NCI-H226 (cell line): ENCODE measurements at regions not wholly inside any gene's neighbourhood (a gene's known extent, or its start where the extent isn't known, plus 50 kb on each side); places are given as distances from the start of the nearest gene placed in this dataset.

Source experiments
- DNase-seq: peaks from one replicate; pipeline ENCODE4 v3.0.0-alpha.2; 2015

DNA sequence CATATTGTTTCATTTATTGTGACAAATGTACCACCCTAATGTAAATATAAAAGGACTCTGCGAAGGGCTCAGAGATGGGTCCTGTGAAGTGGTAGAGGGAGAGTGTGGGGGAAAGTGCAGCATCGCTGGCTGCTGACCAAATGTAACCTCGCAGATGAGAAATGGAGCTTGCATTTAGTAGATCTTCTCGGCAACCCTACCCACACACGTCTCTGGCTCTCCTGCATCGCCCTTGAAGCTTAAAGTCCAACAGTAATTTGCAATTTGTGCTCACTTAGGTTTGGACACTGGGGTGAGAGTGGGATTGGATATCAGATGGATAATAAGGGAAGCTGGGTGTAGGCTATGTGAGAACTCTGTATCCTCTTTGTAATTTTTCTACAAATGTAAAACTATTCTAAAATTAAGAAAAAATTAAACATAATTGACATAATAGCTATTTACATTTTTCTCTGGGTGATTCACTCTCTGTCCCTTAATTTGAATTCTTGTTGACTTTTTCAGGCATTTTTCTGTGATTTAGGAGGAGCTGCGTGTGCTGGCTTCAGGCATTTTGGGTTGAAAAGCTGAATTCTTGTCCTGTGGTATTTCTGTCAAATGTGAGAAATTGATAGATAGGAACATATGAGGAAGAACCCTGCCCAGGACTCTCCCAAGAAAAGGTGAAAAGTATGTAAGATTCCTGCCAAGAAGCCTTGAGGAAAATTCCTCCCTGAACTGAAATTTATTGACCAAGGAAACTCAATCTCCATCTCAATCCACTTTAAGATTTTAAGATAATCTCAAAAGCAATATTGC lies 524.7 kb upstream of the MCTP2 start:
- no peak for DNase-seq

DNA sequence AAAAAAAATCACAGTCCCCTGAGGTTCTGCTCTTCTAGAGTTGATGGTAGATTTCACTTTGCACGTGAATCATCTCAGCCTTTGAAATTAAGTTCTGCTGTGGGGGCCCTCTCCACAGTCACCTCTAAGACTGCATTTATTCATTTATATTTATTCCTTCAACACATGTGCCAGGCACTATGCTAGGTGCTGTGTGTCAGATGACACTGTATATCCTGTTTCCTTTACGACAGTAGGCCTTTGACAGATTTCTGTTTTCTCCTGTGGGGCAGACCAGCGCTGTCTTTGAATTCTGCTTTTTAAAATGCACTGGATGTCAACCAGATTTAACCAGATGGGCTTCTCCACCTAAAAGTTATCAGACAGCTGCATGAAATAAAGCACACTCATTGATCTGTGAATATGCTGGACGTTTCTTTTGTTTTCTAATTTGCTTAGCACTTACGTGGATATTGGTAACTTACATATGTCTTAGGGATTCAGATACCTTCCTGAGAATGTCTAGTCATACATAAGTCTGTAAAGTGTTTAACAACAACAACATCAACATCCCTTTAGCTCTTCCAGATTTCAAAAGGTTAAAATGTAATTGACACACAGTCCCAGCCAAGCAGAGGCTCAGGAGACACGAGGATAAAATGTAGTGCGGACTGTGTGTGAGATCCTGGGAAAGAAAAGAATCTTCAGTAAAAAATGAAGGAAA lies 525.5 kb upstream of the MCTP2 start:
- DNase-seq: no peak

DNA sequence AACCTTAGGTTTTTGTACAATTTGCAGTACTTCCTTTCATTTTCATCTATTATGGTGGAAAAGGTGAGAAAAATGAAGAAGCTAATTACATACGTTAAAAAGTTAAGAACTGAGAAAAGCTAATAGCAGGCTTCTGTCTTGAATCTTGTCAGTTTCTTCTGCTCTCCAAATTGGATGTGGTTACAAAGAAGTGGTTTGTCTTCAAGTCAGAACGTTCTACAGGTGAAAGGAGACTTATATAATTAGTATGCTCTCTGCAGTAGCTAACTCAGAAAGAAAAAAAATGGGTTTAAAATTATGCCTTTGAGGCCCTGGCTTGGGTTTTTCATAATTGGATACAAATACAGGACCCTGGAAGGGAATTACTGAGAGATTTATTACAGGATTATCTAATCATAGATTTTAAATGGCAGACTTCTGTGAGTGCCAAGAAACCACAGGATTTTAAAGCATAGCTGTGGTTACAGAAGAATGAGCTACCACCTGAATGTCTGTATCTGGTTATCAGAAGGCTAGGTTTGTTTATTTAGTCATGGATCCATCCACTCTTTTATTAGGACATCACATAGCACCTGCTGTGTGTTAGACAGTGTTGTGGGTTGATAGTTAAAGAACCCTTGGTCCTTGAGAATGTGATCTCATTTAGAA lies 528.1 kb upstream of the MCTP2 start:
- no peak for DNase-seq

DNA sequence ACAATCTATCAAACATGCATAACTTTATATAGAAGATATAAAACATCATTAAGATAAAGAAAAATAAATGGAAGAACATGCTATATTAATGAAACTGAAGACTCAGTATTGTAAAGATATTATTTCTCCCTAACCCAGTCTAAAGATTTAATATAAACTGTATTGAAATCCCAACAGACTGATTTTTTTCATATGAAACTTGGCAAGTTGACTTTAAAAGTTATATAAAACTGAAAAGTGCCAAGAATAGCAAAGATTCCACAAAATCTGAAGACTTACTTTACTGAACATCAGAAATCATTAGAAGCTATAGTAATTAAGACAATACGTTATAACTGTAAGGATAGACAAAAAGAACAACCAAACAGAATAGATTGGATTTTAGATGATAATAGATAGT lies 531.3 kb upstream of the MCTP2 start:
- DNase-seq: no peak

DNA sequence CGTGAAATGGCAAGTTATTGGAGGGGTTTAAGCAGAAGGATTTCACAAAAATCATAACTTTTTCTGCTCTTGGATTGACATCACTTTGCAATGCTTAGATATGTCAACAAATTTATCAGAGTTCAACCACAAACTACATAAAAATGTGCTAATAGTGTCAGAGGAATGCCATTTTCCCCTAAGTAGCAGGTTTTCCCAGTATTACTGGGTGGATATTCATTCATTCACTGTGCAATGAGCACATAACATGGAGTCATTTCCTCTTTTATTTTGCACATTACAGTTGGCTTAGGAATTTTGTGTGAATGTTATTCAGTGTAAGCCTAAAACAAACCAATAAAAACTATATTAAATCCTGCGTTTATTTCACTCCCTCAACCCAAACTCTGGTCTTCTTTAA lies 537.3 kb upstream of the MCTP2 start:
- DNase-seq: no peak

- DNase-seq: no peak
Measured at GRCh38 chr15:93683651-93684050, 547.7 kb upstream of the MCTP2 start.

DNA sequence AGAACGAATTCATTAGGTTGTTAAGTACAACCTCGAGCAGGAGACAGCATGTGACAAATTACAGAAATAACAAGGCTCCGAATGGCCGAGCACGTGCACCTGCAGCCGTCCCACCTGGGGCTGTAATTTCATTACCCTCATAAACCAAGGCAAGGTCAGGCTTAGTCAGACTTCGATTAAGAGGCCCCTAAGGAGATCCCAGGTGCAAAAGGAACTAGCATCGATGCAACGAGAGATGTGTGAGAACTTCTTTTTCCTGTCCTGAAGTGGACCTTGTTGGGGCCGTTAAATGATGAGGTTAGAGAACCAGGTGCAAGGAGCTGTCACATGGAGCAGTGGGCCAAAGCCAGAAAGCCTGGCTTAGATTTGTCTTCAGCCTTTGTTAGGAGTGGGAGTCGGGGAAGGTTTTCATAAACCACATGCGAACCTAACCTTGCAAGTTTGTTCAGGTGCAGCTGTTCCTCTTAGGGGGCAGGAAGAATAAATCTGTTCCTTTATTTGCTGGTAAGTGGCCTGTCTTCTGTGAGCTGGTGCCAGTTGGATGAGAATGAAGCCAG lies 559.9 kb upstream of the MCTP2 start:
- DNase-seq: no peak

DNA sequence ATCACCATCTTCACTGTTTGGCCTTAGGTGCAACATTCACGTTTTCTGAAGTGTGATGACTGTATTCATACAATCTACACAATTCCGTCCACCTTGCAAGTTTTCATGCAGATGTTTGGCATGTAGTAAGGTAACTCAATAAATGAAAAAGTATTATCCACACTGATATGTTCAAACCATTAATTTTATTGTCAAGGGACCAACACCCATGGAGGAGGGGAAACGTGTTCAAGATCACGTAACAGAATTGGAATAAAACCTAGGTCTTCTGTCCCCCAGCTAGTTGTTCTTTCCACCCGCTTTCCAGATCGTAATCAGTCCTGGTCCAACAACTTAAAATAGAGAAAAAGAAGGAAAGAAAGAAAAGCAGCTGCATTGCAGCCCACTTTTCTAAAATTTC lies 560.4 kb upstream of the MCTP2 start:
- no peak for DNase-seq

DNA sequence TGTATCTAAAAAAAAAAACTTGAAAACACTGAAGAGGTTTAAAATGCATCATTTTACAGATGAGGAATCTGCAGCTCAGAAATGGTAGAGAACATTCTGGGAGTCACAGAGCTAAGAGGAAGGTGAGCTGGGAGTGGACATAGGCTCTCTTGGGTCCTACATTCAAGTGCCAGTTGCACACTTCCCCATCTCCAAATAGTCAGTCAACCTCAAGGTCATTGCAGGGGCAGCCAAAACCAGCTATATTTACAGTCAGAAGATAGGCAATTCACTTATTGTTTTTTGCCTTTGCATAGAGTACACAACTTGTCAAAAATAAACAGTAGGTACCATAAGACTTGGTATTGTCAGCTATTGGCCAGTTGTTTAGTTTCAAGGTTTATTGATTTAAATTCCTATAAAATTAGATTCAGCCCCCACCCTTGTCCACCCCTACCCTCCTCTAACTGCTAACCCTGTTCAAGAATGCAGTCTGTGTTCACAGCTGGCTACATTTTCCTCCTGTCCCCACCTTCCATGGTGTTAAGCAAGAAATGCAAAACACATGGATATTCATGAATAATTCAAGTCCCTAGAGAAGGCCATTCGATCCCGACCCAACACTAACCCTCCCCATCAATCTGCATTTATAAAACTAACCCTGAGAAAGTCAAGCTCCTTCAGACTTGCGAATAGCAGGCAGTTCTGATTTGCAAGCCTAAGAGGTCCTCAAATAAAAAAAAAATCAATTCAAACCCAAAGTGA lies 567.0 kb upstream of the MCTP2 start:
- DNase-seq: no peak

DNA sequence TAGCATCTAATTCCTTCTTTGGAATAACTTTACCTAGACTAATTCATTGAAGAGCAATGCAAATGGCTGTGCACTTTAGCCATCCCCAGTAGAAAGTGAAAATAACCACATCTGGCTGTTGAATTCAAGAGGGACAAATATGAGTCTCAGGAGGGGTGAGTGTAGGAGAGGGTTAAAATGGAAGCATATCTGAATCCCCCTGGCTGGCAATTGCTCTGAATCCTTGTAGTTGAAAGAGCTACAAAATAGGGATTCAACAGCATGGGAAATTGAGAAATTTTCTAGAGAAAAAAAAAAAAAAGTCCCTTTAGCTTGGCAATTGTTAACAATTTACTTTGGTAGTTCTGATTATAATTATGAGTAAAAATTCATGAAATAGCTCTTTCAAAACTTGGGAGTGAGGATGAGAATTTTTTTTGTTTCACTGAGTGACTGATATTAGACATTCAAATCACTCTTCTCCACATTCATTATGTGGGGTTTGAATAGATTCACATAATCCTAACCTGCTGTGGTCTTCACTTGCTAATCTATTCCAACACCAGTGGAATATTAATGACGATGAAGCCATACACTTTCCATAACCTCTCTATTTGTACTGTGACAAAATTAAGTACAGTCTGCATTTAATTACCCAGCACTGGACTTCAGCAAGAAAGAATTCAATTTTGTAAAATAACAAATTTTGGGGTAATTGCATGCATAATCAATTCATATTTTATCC lies 569.0 kb upstream of the MCTP2 start:
- no peak for DNase-seq

- no peak for DNase-seq
Measured at GRCh38 chr15:93658026-93658816, 569.2 kb upstream of the RGMA start.

DNA sequence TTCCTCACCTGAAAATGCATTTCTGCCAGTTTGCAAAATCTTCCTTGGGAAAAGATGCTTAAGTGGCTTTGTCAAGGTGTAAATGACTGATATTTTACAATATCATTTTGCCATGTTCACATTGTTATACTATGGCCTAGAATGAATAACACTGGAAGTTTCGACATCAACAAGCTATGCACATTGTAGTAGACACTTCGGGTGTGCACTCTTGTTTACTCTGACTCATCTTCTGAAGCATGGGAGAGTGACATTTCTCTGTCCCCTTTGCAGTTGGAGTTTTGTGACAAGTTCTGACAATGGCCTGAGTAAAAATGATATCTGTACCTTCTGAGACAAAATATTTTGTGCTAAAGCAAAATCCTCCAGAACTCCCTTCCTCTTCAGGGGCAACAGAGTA lies 567.0 kb upstream of the RGMA start:
- no peak for DNase-seq

DNA sequence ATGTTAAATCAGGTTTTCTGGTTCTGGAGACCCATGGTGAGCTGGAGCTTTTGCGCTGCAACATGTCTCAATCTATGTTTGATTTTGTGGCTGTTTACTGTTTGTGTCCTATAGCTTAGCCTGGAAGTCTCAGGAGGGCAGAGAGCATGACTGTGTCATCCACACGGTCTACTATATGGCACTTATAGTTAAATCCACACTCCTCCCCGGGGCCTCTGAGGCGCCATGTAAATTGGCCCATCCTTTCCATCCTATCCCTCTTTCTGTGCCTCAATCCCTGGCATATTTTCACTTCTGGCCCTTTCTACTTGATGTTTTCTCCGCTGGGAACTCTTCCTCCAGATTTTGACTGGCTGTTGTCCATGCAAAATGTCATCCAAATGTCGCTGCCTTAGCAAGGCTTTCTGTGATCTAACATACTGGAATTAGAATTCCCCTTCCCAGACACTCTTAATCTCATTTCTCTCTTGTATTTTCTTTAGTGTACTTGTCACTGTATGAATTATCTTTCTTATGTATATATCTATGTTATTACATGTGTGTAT lies 560.8 kb upstream of the RGMA start:
- DNase-seq: no peak

- no peak for DNase-seq
Measured at GRCh38 chr15:93646193-93646592, 557.2 kb upstream of the RGMA start.

DNA sequence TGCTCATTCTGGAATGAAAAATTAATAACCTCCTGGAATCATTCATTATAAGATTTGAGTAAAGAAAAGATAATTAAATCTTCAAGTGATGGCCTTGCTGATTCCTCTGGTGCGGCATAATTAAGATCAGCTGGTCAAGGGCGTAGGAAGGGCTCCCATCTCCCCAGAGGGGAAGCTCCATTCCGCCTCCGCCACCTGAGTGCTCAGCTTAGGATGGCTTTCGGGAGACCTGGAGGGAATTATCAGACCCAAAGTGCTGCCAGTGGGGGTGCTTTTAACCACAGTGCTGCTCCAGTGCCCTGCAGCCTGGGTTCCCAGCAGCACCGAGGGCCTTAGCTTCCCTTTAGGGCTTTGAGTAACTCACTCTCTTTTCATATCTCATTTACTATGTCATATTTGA lies 556.6 kb upstream of the RGMA start:
- no peak for DNase-seq

DNA sequence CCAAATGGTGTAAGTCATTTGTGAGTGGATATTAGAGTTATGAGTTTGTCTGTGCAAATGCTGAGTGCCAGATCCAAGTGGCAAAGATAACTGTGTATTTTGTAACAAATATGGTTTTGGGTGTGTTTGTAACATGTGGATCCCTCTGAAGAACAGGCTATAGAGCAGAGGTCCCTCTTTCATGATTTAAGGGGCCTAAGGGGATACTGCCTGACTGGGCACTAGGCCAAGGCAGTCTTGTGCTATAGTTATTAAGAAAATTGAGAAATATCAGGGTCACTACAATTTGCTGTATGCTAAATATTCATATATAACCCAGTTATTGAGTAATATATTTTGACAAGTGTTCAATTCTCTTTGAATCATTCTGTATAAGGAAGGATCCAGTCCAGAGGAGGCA lies 555.6 kb upstream of the RGMA start:
- no peak for DNase-seq

DNA sequence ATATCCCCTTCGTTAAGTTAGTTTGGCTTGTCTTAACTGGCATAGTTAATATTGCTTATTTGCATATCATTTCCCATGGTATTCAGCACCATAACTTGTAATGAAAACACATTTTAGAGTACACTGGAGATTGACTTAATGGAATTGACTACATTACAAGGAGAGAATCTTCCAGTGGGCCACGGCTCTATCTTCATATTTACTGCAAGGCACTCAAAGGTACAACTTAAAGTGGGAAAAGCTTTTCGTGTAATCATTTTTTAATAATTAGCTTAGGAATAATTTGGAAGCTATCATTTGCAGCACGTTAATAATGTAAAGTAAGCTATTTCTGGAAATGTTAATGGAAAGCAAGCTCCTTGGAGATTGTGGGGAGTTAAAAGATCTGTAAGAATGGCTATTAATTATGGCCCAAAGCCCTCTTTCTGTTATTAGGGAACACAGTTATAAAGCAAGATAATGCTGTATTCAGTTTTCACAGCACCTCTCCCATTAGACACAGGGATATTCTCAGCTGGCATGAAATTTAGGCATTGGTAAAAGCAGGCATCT lies 551.5 kb upstream of the RGMA start:
- no peak for DNase-seq

DNA sequence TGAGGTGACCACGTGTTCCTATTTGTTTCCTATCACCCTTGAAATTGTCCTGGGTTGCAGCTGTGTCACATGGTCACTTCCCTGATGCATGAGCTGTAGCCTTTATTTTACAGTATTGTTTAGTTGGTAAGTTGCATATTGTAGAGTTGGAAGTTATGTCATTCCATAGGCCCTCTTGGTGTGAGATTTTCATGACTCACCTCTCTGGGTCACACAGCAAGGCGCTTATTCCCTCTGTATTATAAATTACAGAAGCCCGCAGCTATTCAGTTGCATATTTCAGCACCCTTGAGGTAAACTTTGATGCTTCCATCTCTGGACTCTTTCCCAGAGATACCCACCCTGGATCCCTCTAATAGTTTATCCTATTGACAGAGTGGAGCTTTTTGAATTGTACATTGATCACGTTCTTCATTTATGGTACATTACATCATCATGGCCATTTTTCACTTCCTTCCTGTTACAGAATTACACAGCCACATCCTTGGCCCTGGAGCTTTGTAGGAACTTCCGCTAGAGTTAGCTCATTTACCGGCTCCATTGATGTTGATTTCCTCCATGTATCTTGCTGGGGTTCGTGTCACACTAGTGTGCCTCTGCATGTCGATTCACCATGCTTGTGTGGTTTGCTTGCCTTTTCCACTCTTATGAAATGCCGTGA lies 543.1 kb upstream of the RGMA start:
- no peak for DNase-seq

DNA sequence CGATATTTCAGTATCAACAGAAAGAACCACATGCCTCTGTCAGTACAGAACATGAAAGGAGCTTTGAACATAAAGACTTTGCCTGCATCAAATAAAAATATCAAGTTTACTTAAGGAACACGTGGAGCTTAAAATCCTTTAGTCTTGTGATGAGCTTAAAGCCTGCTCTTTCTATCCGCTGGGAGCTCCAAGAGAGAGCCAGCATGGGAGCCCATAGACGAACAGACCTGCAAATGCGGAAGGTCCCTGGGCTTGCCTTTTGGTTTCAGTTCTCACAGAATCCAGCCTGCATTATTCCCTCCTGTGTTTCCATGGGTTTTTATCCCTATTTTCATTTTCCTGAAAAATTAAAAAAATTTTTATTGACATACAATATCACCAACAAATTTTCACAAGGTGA lies 530.6 kb upstream of the RGMA start:
- DNase-seq: no peak

DNA sequence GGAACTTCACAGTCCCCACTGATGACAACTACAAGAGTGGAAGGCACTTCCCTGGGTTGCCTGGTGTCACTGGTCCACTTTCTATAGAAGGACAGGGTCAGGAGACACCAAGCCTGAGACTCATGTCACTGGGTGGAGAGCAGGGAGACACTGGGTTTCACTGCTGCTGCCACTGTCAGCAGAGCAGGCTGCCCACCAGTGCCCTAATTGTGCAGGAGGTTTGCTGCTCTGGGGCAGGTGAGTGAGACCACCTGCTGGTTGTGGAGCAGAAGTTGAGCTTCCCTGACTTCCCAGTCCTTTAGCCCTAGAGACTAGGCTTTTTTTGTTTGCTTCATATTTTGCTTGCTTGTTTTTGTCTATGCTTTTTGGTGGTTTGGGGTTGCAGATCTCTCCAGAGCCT lies 528.4 kb upstream of the RGMA start:
- no peak for DNase-seq
